ENCODE measurements at regions not wholly inside any gene's neighbourhood (a gene's known extent, or its start where the extent isn't known, plus 50 kb on each side); places are given as distances from the start of the nearest gene placed in this dataset.

DNA sequence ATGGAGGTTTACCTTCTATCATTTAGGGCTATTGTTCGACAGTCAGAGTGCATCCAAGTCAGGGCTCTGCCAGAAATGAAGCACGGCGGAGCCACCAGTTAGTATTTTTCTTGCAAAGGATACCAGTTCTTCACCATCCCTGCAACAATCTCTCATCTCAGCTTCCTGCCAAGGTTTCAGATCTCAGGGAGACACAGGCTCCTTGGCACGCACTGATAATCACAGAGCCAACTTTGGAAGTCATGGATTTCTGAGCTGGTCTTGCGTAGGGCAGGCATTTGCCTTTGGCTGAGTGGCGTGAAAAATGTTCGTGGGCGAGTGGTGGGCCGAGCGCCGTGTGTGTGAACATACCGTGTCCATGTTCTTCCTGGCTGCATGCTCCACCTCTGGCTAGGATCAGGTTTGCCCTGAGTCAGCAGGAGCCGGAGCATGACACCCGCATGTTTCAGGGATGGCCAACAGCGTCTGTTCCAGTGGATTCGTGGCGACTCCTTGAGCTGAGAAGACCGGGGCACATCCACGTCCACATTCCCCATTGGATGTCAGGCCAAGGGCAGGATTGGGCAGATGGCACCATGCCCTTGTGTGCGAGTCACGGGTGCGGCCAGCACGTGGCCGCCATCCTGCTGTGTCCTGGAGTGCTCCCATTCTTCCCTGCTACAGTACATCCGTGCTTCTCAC is 118.5 kb upstream of the C1orf174 start:
- TF ChIP-seq, protein P1, sequence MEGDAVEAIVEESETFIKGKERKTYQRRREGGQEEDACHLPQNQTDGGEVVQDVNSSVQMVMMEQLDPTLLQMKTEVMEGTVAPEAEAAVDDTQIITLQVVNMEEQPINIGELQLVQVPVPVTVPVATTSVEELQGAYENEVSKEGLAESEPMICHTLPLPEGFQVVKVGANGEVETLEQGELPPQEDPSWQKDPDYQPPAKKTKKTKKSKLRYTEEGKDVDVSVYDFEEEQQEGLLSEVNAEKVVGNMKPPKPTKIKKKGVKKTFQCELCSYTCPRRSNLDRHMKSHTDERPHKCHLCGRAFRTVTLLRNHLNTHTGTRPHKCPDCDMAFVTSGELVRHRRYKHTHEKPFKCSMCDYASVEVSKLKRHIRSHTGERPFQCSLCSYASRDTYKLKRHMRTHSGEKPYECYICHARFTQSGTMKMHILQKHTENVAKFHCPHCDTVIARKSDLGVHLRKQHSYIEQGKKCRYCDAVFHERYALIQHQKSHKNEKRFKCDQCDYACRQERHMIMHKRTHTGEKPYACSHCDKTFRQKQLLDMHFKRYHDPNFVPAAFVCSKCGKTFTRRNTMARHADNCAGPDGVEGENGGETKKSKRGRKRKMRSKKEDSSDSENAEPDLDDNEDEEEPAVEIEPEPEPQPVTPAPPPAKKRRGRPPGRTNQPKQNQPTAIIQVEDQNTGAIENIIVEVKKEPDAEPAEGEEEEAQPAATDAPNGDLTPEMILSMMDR (conservative IDR thresholded peaks at IDR 0.05), result no peak
- no peak overlapping the region for H3K27ac ChIP-seq

DNA sequence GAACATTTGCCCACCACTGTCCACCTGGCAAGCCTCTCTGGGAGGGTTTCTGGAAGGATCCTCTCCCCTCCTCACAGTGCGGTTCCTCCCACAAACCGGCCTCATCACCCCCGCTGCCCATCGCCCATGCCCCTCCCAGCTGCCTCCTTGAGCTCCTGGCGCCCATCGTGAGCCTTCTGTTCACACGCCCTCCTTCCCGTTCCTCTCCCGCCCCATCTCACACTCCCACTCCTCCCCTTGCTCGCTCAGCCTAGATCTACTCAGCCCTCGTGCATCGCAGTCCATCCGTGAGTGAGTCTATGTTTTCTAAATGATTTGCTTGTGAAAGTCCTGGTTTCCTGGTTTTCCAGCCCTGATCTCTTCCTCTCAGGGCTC is 119.1 kb upstream of the C1orf174 start:
- TF ChIP-seq, protein P1 (conservative IDR thresholded peaks at IDR 0.05), result no peak
- H3K27ac ChIP-seq, result no peak overlapping the region

DNA sequence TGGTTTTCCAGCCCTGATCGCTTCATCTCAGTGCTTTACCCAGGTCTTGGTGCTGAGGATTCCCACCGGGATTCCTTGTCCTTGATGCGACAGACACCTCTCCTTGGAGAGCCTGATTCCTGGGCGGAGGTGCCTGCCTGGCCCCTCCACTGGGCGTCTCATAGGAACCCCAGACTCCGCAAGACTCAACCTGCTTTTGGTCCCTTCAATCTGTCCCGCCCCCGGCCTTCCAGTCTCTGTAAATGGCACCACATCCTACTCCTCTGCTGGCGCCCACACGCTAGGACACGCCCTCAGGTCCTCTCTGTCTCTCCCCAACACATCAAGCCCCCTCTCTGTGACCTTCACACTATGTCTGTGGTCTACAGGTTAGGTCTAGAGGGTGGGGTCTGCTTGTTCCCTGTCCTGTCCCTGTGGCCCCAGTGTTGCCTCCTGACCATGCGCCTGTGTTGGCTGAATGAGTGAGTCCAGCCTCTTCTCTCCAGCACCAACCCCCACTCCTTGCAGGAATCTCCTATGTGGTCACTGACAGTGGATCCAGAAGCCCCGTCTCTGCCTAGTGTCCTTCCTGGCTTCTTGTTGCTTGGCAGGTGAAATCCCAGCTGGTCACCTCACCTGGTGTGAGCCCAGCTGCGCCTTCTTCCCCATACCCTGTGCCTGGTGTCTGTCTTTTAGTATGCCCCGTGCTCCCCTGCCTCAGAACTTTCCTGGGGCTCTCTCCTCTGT is 119.7 kb upstream of the C1orf174 start:
- no peak overlapping the region for H3K27ac ChIP-seq
- TF ChIP-seq, protein P1 (conservative IDR thresholded peaks at IDR 0.05), result no peak

DNA sequence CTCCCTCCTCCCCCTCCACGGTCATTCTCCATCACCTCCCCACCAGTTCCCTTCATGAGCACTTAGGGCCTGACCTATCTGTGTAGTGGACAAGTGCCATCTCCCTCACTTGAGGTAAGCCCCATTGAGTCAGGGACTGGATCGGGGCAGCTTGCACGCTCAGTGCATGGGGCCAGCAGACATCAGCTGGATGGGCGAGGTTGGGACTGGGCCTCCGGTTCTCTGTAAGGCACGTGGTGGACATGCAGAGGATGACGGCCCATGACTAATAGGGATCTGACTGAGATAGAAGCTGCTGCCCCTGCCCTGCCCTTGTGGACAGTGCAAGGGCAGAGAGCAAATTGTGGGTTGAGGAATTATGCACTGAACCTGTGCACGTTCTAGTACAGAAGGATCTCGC is 120.4 kb upstream of the C1orf174 start:
- TF ChIP-seq, protein P1 (conservative IDR thresholded peaks at IDR 0.05), result no peak
- H3K27ac ChIP-seq, result no peak overlapping the region

DNA sequence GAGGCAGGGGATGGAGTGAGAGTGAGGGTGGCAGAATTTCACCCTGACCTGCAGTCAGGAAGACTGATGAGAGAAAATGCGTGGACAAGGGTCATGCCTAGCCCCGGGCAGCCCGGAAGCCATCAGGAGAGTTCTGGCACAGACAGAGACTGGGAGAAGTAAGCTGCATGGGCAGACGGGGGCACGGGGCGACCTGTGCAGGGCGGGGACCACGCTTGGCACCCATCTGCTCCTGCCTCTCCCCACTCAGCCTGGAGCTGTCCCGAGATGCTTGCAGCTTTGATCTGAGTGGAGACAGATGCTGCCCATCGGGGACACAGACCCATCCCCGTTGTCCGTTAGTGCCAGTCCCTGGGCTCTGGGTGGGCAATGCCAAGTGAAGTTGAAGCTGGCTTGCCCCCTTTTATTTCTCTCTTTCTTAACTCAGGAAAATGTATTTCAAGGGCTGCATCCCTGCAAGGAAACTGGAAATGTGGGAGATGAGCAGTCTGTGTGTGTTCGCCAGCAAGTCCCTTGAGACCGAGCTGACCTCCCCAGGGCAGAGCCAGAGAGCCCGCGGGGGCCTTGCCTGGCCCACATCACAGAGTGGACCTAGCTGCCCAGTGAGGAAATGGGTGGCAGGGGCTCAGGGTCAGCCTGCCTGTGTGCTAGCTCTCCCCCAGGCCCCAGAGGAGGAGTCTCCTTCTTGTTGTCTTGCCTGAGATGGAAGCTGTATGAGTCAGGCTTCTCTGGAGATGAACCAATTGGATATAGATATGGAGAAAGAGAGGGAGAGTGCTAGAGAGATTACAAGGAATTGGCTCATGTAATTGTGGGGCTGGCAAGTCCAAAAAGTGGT is 121.3 kb upstream of the C1orf174 start:
- H3K27ac ChIP-seq, result no peak overlapping the region
- TF ChIP-seq, protein P1 (conservative IDR thresholded peaks at IDR 0.05), result no peak

DNA sequence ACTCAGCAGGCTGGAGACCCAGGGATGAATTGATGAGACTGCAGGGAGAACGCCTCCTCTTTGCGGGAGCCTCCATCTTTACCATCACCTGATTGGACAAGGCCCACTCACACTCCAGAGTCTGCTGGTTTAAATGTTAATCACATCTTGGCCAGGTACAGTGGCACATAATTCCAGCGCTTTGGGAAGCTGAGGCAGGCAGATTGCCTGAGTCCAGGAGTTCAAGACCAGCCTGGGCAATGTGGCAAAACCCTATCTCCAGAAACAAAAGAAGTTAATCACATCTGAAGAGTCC is 121.8 kb upstream of the C1orf174 start:
- TF ChIP-seq, protein P1 (conservative IDR thresholded peaks at IDR 0.05), result no peak
- no peak overlapping the region for H3K27ac ChIP-seq

DNA sequence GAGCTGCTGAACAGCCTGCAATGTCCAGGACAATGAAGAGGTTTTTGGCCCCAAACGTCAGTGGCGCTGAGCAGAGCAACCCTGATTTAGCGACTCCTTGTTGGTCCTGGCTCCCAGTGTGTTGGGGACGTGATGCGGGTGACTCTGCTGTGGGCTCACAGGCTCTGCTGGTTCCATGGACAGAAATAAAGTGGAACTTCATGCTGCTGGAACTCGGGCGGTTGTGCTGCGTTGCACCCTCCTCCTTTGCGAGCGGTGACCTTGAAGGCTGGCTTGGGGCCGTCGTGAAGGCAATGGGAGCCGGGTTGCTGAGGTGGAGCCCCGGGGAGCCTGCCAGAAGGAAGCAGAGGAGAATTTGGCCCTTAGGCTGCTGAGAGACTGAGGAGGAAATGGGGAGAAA is 122.6 kb upstream of the C1orf174 start:
- TF ChIP-seq, protein P1 (conservative IDR thresholded peaks at IDR 0.05), result no peak

More for the DNA sequence above, 122.6 kb upstream of the C1orf174 start:
- no peak overlapping the region for H3K27ac ChIP-seq

All from VCaP (cell line).